DND-41 (cell line): ENCODE measurements at regions not wholly inside any gene's neighbourhood (a gene's known extent, or its start where the extent isn't known, plus 50 kb on each side); places are given as distances from the start of the nearest gene placed in this dataset.

Source experiments
- ATAC-seq: fragments of 200-7000 bp; cut with Tn5 transposase; 3 replicates; pipeline ENCODE4 v1.9.1; 2021; ENCODE audit warnings: low read depth; ENCODE audit not compliant: insufficient read depth
- DNase-seq: peaks from one replicate; pipeline ENCODE4 v3.0.0-alpha.2; 2020
- H2AFZ ChIP-seq: 2 replicates; pipeline ENCODE4 v1.6.0; 2012; ENCODE audit warnings: low read depth, low read length
- H3K27ac ChIP-seq: 2 replicates; pipeline ENCODE4 v1.5.1; 2012; ENCODE audit warnings: low read length, inconsistent platforms
- H3K27me3 ChIP-seq: fragments of 200-600 bp; sonication (generic); 2 replicates; pipeline ENCODE4 v1.6.0; 2012; ENCODE audit warnings: low read length, mild to moderate bottlenecking, inconsistent platforms; ENCODE audit not compliant: insufficient read depth, poor library complexity
- H3K36me3 ChIP-seq: 2 replicates; pipeline ENCODE4 v1.5.1; 2012; ENCODE audit warnings: low read length, inconsistent platforms; ENCODE audit not compliant: insufficient read depth
- H3K4me1 ChIP-seq: 2 replicates; pipeline ENCODE4 v1.5.1; 2012; ENCODE audit warnings: mild to moderate bottlenecking, low read length; ENCODE audit not compliant: insufficient read depth
- H3K4me2 ChIP-seq: 2 replicates; pipeline ENCODE4 v1.6.0; 2012; ENCODE audit warnings: mild to moderate bottlenecking, moderate library complexity, low read length, inconsistent platforms; ENCODE audit not compliant: insufficient read depth
- H3K4me3 ChIP-seq, 2 experiments: fragments of 200-600 bp in 1 of 2; shearing (Covaris generic) in 1 of 2; 2 replicates each; pipeline ENCODE4 v1.5.1; 2012 to 2016; ENCODE audit warnings: inconsistent platforms in 2 of 2, low read length in 2 of 2, mild to moderate bottlenecking in 2 of 2, low read depth in 1 of 2, moderate library complexity in 1 of 2
- H3K79me2 ChIP-seq: 2 replicates; pipeline ENCODE4 v1.6.0; 2012; ENCODE audit warnings: low read length, inconsistent platforms; ENCODE audit not compliant: insufficient read depth
- H3K9ac ChIP-seq: 2 replicates; pipeline ENCODE4 v1.6.0; 2012; ENCODE audit warnings: low read depth, mild to moderate bottlenecking, inconsistent platforms, low read length, moderate library complexity
- H3K9me3 ChIP-seq: 2 replicates; pipeline ENCODE4 v1.5.1; 2012; ENCODE audit warnings: low read length, moderate library complexity, mild to moderate bottlenecking, inconsistent platforms; ENCODE audit not compliant: insufficient read depth, severe bottlenecking
- H4K20me1 ChIP-seq: 2 replicates; pipeline ENCODE4 v1.6.0; 2012; ENCODE audit warnings: low read length; ENCODE audit not compliant: insufficient read depth
- EZH2 ChIP-seq: IDR thresholded peaks from 3 replicates; pipeline ENCODE4 v1.6.1; 2012; ENCODE audit warnings: borderline replicate concordance, low read depth, mild to moderate bottlenecking, moderate library complexity, low read length, inconsistent platforms; ENCODE audit not compliant: severe bottlenecking
- TF ChIP-seq, protein P1 (sequence below): IDR thresholded peaks from 2 replicates; pipeline ENCODE4 v1.5.1; 2012; ENCODE audit warnings: borderline replicate concordance, low read length, moderate library complexity, mild to moderate bottlenecking; ENCODE audit not compliant: poor library complexity, severe bottlenecking; ENCODE audit errors: extremely low read depth

DNA sequence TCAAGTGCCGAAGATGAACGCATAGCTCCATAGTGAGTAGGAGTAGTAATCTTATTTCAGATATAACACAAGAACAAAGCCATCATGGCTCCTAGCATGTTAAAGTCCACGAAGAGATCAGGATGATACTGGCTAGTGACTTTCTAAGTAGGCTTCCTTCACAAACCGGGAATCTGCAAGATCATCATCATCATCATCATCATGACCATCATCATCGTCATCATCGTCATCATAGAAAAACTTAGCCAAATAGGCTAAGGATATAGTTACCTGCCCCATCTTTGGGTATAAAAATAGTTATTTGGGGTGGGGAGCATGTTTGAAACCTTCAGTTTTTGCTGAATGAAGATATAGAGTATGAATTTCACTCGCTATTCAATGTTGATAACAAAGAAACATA, 57.9 kb downstream of the PYDC2 start:
- DNase-seq (no peak), ATAC-seq (no peak)
- no peaks in the 10 kb centered on the region for H3K4me1 ChIP-seq
- H4K20me1 ChIP-seq: no peaks in the 10 kb centered on the region
- no peaks in the 10 kb centered on the region for H3K27me3 ChIP-seq
- no peak overlapping the region for H3K27ac ChIP-seq
- H3K4me2 ChIP-seq: no peak overlapping the region
- no peaks in the 10 kb centered on the region for H3K36me3 ChIP-seq
- no peaks in the 10 kb centered on the region for H3K9me3 ChIP-seq
- H3K9ac ChIP-seq: no peak overlapping the region
- no peak overlapping the region for H2AFZ ChIP-seq
- no peak for TF ChIP-seq EZH2
- TF ChIP-seq, protein P1, sequence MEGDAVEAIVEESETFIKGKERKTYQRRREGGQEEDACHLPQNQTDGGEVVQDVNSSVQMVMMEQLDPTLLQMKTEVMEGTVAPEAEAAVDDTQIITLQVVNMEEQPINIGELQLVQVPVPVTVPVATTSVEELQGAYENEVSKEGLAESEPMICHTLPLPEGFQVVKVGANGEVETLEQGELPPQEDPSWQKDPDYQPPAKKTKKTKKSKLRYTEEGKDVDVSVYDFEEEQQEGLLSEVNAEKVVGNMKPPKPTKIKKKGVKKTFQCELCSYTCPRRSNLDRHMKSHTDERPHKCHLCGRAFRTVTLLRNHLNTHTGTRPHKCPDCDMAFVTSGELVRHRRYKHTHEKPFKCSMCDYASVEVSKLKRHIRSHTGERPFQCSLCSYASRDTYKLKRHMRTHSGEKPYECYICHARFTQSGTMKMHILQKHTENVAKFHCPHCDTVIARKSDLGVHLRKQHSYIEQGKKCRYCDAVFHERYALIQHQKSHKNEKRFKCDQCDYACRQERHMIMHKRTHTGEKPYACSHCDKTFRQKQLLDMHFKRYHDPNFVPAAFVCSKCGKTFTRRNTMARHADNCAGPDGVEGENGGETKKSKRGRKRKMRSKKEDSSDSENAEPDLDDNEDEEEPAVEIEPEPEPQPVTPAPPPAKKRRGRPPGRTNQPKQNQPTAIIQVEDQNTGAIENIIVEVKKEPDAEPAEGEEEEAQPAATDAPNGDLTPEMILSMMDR: no peak
- no peak overlapping the region for H3K4me3 ChIP-seq
- H3K79me2 ChIP-seq: no peaks in the 10 kb centered on the region

DNA sequence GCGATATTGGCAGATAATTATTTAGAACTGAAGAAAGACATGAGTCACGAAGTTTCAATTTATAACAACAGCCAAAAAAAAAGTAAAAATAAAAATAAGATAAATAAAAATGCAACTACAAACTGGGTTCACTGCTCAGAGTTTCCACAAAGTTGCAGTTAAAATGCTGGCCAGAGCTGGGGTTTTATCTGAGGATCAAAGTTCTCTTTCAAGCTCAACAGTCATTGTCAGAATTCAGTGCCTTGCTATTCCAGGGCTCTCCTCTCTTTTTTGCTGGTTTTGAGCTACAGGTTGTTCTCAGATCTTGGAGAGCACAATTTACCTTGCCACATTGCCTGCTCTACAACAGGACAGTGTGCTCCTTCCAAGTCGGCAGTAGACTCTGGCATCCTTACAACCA, 60.1 kb downstream of the PYDC2 start:
- Histone ChIP-seq H3K27me3 (no peaks in the 10 kb centered on the region), H3K4me2 (no peak overlapping the region), H4K20me1 (no peaks in the 10 kb centered on the region), H3K4me1 (no peaks in the 10 kb centered on the region), H3K4me3 (no peak overlapping the region), H3K27ac (no peak overlapping the region), H2AFZ (no peak overlapping the region), H3K9ac (no peak overlapping the region), H3K79me2 (no peaks in the 10 kb centered on the region), H3K36me3 (no peaks in the 10 kb centered on the region), H3K9me3 (no peaks in the 10 kb centered on the region)
- DNase-seq: no peak
- ATAC-seq: no peak
- TF ChIP-seq, protein P1: no peak
- TF ChIP-seq EZH2: no peak

DNA sequence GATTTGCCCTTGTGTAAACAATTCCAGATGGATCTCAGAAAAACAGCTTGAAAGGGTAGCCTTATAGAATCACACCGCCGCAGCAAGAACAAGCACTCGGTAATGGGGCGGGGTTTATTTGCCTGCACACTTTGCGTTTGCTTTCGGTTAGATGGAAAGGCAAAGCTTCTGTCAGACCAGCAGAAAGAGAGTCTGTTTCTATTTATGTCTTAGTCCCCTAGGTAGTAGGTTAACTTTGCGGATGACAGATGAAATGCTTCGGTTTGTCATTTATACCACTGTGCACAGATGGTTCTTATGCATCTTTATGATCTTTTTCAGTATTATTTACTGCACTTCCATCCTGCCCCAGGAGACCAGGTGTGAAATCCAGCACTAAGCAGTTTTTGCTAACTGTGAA, 62.2 kb downstream of the PYDC2 start:
- Histone ChIP-seq H3K27me3 (no peaks in the 10 kb centered on the region), H3K4me3 (no peak overlapping the region), H3K4me2 (no peak overlapping the region), H3K4me1 (no peaks in the 10 kb centered on the region), H3K79me2 (no peaks in the 10 kb centered on the region), H4K20me1 (no peaks in the 10 kb centered on the region), H2AFZ (no peak overlapping the region), H3K9ac (no peak overlapping the region), H3K9me3 (no peaks in the 10 kb centered on the region), H3K27ac (no peak overlapping the region), H3K36me3 (no peaks in the 10 kb centered on the region)
- no peak for ATAC-seq
- DNase-seq: no peak
- TF ChIP-seq EZH2: no peak
- TF ChIP-seq, protein P1: no peak

DNA sequence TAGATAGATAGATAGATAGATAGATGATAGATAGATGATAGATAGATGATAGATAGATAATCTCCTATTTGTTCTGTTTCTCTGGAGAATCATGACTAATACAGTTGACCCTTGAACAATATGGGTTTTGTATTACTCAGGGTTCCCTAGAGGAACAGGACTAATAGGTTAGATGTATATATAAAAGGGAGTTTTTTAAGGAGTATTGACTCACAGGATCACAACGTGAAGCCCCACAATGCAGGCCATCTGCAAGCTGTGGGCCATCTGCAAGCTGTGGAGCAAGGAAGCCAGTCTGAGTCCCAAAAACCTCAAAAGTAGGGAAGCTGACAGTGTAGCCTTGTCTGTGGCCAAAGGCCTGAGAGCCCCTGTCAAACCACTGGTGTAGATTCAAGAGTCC, 67.6 kb downstream of the PYDC2 start:
- no peaks in the 10 kb centered on the region for H3K4me1 ChIP-seq
- H3K27ac ChIP-seq: no peak overlapping the region
- H2AFZ ChIP-seq: no peak overlapping the region
- no peaks in the 10 kb centered on the region for H3K9me3 ChIP-seq
- TF ChIP-seq, protein P1: no peak
- no peak for TF ChIP-seq EZH2
- no peaks in the 10 kb centered on the region for H3K79me2 ChIP-seq
- DNase-seq (no peak), ATAC-seq (no peak)
- no peaks in the 10 kb centered on the region for H3K27me3 ChIP-seq
- H3K4me3 ChIP-seq: no peak overlapping the region
- H4K20me1 ChIP-seq: no peaks in the 10 kb centered on the region
- H3K4me2 ChIP-seq: no peak overlapping the region
- no peak overlapping the region for H3K9ac ChIP-seq
- no peaks in the 10 kb centered on the region for H3K36me3 ChIP-seq
